Activated naive CD4-positive, alpha-beta T cell treated with anti-CD3 and anti-CD28 coated beads, Interleukin-2, amount 50 U/mL, for 72 hours (primary cell): ENCODE measurements at regions not wholly inside any gene's neighbourhood (a gene's known extent, or its start where the extent isn't known, plus 50 kb on each side); places are given as distances from the start of the nearest gene placed in this dataset.

Source experiments
- ATAC-seq, 2 donors: fragments of 150-1000 bp; cut with Tn5 transposase; 2 replicates each; pipeline ENCODE4 v1.10.0; 2021; ENCODE audit warnings: mild to moderate bottlenecking in 2 of 2, moderate library complexity in 2 of 2
- DNase-seq, 2 donors: peaks; one replicate each; pipeline ENCODE4 v3.0.0; 2021 to 2022; ENCODE audit warnings: low spot score in 2 of 2
- H3K27ac Mint-ChIP-seq, 2 donors: one replicate each; pipeline ENCODE4 v1.8.0; 2022; ENCODE audit warnings: mild to moderate bottlenecking in 2 of 2, mixed read lengths in 2 of 2
- H3K36me3 Mint-ChIP-seq, 2 donors: one replicate each; pipeline ENCODE4 v1.8.0; 2022; ENCODE audit warnings: mixed read lengths in 2 of 2
- H3K9me3 Mint-ChIP-seq, 2 donors: one replicate each; pipeline ENCODE4 v1.8.0; 2022; ENCODE audit warnings: mixed read lengths in 2 of 2

- DNase-seq (no peak), ATAC-seq (no peak)
- H3K9me3 Mint-ChIP-seq: peaks cover 0 to 4% of the 10 kb centered on the region in 2 donors
- no peak overlapping the region for H3K27ac Mint-ChIP-seq
- no peaks in the 10 kb centered on the region for H3K36me3 Mint-ChIP-seq
Observed at GRCh38 chr16:73616770-73617169, 568.8 kb upstream of the ZFHX3 start.

DNA sequence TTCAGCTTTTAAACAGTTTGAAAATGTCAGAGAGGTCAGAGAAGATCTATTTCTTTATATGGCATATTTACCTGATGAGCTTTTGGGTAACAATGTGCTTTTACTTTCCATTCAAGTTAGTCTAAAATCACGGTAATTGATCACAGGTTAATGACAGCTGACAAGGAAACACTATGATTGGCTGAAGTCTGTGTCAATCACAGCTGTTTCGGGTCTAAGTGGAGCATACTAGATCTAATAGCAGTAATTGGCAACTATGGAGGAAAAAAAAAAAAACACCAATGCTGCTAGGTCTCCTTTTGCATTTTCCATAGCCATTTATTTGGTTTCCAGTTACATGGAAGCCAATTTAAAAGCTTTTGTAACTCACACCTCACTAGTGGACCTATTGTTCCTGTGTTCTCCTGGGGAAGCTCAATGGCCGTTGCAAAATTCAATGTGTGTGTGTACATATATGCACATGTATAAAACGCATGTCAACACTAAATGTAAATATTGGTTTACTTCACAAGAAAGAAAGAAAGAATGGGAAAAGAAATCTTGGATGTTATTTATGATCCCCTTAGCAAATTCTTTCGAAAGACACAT lies 568.3 kb upstream of the ZFHX3 start:
- no peaks in the 10 kb centered on the region for H3K36me3 Mint-ChIP-seq
- no peak for ATAC-seq
- peaks cover 0 to 4% of the 10 kb centered on the region in 2 donors for H3K9me3 Mint-ChIP-seq
- DNase-seq: no peak
- no peak overlapping the region for H3K27ac Mint-ChIP-seq

DNA sequence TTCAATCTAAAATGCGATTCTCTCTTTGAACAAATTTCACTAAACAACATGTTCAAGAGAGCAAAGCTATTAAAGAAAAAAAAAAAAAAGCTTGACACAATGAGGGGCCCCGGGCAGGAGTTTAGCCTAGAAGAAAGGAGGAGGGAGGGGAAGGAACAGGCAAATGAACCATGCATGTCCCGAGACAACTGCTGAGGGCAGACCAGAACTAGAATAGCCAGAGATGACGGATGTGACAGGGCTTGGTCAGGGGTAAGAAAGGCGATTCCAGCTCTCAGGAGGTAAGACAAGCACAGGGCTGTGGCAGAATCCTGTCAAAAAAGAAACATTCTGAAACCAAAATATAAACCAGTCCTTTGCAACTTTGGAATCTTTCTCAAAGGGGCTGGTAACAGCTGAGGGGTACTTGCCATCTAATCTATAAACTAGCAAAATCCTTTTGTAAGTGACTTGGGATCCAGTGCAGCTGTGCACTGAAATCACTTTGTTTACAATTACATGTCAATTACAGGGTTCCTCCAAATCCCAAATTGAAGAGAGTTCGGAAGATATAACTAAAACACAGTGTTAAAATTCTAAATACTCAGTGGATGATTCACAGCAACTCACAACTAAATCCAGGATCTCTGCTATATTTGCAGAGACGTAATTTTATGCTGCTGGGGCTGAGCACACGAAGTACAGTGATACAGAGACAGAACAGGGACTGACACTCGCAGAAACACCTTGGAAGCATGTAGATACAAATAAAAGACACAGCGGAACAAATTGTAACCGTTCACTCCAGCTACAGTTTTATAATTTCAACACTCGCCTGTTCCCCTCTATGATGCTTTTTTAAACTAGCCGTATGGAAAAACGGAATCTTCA lies 567.4 kb upstream of the ZFHX3 start:
- no peak overlapping the region for H3K27ac Mint-ChIP-seq

DNA sequence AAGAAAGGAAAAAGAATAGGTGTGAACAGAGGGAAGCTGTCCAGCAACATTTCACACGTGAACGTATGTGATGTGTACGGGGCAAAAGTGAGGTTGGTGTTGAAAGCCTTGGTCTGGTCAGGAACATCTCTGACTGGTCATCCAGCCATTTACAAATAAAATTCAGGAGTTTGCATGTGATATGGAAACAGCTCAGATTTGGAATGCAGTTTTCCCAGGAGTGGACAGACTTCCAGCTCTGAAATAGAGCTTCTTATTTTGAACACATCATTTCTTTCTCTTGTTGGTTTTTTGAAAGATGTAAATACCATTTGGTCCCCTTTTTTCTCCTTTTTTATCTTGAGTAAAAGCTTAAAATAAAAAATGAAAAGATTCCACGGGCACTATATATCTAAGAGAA lies 566.2 kb upstream of the ZFHX3 start:
- DNase-seq (no peak), ATAC-seq (no peak)
- H3K36me3 Mint-ChIP-seq: peaks cover 0 to 4% of the 10 kb centered on the region in 2 donors
- H3K9me3 Mint-ChIP-seq: peaks cover 0 to 4% of the 10 kb centered on the region in 2 donors
- no peak overlapping the region for H3K27ac Mint-ChIP-seq

More for the DNA sequence above, 567.4 kb upstream of the ZFHX3 start:
- DNase-seq (no peak), ATAC-seq (no peak)
- H3K9me3 Mint-ChIP-seq: peaks cover 0 to 4% of the 10 kb centered on the region in 2 donors
- peaks cover 0 to 4% of the 10 kb centered on the region in 2 donors for H3K36me3 Mint-ChIP-seq

DNA sequence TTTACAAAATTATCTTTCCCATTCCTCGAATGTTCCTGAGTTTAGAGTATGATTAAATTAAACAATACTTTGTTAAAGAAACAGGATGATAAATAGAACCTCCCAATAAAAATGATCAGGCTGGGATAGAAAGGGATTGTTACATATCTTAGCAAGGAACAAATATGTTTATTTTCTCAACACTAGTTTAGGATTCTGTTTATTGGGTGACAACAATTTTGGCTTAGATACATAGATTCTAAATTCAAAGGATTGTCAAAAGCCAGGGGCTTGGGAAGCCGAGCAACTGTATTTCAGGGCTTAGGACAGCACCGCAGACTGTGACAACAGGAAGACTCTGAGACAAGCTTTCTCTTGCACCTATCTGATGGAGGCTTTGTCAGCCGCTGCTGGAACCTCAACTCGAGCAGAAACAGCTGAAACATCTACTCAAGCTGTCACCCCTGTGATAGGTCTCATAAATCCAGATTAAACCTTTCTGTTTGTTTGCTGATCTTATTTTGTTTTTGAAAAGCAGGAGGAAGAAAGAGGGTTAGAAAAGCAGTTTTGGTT lies 562.8 kb upstream of the ZFHX3 start:
- peaks cover 0 to 4% of the 10 kb centered on the region in 2 donors for H3K36me3 Mint-ChIP-seq
- DNase-seq: no peak
- H3K9me3 Mint-ChIP-seq: peaks cover 0 to 2% of the 10 kb centered on the region in 2 donors
- H3K27ac Mint-ChIP-seq: no peak overlapping the region
- no peak for ATAC-seq

GRCh38 chr16:73610160-73610559 lies 562.2 kb upstream of the ZFHX3 start:
- H3K27ac Mint-ChIP-seq: no peak overlapping the region
- ATAC-seq (no peak), DNase-seq (no peak)
- H3K9me3 Mint-ChIP-seq: no peaks in the 10 kb centered on the region
- H3K36me3 Mint-ChIP-seq: peaks cover 0 to 4% of the 10 kb centered on the region in 2 donors

DNA sequence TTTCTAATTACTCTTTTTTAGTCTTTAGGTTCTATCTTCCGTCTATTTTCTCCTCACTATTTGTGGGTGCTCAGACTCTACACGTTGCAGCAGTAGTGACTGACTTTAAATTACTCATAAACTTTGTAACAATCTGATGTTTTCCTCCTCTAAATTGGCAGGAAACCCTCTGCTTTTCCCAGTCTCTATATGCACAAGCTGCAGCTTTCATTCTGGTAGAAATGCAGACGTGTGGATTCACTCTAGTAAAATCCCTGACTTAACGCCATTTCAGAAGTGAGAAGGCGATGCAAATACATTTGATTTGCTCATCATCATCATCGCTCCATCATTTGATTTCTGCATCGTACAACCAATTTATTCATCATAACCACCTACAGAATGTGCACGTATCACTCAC lies 561.0 kb upstream of the ZFHX3 start:
- Mint-ChIP-seq H3K36me3 (peaks cover 0 to 4% of the 10 kb centered on the region in 2 donors), H3K9me3 (no peaks in the 10 kb centered on the region), H3K27ac (no peak overlapping the region)
- no peak for DNase-seq
- no peak for ATAC-seq

GRCh38 chr16:73605309-73605708 lies 557.4 kb upstream of the ZFHX3 start:
- Mint-ChIP-seq H3K36me3 (no peaks in the 10 kb centered on the region), H3K27ac (no peak overlapping the region), H3K9me3 (no peaks in the 10 kb centered on the region)
- DNase-seq: no peak
- no peak for ATAC-seq

DNA sequence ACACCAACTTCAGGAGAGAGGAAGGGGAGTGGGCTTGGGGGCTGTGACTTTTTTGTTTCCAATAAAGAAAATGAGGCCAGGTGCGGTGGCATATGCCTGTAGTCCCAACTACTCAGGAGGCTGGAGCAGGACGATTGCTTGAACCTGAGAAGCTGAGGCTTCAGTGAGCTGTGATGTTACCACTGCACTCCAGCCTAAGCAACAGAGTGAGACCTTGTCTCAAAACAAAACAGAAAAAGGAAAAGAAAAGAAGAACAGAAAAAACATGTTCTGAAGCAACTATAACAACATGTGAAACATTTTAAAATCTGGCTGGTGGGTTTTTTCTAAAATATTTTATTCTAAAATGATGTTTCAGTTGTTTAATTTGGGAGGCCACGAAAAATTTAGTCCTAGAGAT lies 554.0 kb upstream of the ZFHX3 start:
- no peaks in the 10 kb centered on the region for H3K36me3 Mint-ChIP-seq
- no peak for DNase-seq
- no peak for ATAC-seq

DNA sequence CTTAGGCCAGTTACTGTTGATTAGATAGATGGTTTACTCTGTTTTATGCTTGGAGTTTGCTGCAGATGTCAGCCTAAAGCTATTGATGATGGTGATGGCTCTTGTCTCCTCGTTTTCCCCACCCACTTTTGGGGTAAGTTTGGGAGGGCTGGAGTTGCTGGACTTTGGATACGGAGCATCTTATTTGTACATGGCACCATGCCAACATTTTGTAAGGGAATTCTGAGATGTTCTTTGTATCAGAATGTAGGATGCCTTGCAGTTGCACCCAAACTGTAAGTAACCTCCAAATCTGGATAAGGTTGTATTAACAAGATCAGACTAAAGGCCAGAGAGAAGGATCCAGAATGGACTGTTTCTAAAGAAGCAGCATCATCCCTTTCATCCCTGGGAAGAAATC lies 551.9 kb upstream of the ZFHX3 start:
- no peak for ATAC-seq
- H3K27ac Mint-ChIP-seq: no peak overlapping the region

More for the DNA sequence above, 554.0 kb upstream of the ZFHX3 start:
- no peaks in the 10 kb centered on the region for H3K9me3 Mint-ChIP-seq
- no peak overlapping the region for H3K27ac Mint-ChIP-seq

DNA sequence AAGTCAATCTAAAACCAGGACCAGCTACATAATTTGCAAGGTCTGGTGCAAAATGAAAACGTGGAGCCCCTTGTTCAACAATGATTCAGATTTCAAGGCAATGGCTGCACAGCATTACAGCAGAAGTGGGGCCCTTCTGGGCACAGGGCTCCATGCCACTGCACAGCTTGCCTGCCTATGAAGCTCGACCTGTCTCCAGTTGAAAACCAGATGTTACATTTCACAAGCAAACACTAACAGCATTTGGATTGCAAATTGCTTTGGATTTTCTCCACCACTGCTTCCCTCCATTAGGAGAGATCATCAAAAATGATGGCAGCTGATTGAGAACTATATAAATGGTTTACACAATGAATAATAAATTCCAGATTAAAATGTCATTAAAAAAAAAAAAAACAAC lies 551.4 kb upstream of the ZFHX3 start:
- Mint-ChIP-seq H3K36me3 (no peaks in the 10 kb centered on the region), H3K9me3 (no peaks in the 10 kb centered on the region), H3K27ac (no peak overlapping the region)
- DNase-seq (no peak), ATAC-seq (no peak)

More for the DNA sequence above, 551.9 kb upstream of the ZFHX3 start:
- no peak for DNase-seq
- Mint-ChIP-seq H3K9me3 (no peaks in the 10 kb centered on the region), H3K36me3 (no peaks in the 10 kb centered on the region)

DNA sequence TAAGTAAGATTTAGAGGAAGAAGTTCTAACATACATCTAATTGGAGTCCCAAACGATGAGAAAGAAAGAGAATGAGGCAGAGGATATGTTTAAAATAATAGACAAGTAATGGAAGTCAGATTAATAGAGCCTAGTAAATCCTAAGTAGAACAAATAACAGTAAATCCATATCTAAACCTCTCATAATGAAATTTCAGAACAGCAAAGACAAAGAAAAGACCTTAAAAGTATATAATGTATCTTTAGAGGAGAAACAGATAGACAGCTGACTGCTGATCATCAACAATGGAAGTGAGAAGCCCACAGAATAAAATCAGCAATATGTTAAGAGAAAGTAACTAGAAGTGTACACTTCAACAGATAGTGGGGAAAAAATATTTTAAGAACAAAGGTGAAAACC lies 536.2 kb upstream of the ZFHX3 start:
- H3K36me3 Mint-ChIP-seq: peaks cover 0 to 7% of the 10 kb centered on the region in 2 donors
- DNase-seq: no peak
- no peak overlapping the region for H3K27ac Mint-ChIP-seq
- no peak for ATAC-seq
- peaks cover 6 to 13% of the 10 kb centered on the region in 2 donors for H3K9me3 Mint-ChIP-seq

DNA sequence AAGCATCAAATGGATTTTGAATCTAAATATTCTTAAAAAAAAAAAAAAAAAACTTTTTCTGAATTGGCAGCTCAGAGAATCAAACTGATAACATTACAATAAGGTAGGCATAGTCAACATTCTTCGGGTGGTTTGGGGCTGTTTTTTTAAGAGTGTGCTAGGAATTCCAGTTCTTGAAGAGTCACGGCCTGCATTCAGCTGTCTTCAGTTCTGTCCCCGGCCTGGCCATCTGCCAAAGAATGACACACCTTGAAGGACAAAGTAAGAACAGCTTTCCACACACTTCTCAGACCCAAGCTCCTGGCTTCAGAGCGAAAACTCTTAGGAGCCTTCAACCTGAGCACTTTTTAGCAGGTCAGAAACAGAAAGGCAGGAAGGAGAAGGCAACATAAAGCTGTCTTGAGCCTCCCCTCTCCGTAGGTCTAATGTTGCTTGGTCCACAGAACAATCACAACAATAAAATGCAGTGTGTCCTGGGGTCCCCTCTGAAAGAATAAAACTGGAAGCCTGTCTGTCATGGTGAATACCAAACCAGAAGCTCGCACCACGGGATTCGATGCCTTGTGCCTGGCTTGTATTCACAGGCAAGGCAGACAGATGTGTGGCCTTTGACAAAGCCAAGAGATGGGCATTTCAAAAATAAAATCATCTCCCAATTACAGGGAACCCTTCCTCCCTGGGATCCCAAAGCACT lies 524.4 kb upstream of the ZFHX3 start:
- H3K9me3 Mint-ChIP-seq: peaks cover 0 to 3% of the 10 kb centered on the region in 2 donors
- H3K36me3 Mint-ChIP-seq: no peaks in the 10 kb centered on the region
- ATAC-seq: no peak
- no peak overlapping the region for H3K27ac Mint-ChIP-seq
- no peak for DNase-seq

GRCh38 chr16:73569266-73569980 lies 521.5 kb upstream of the ZFHX3 start:
- no peaks in the 10 kb centered on the region for H3K36me3 Mint-ChIP-seq
- peaks cover 0 to 3% of the 10 kb centered on the region in 2 donors for H3K9me3 Mint-ChIP-seq
- DNase-seq: no peak
- no peak overlapping the region for H3K27ac Mint-ChIP-seq
- no peak for ATAC-seq

- no peak overlapping the region for H3K27ac Mint-ChIP-seq
- no peak for ATAC-seq
- H3K36me3 Mint-ChIP-seq: no peaks in the 10 kb centered on the region
- no peak for DNase-seq
- peaks cover 0 to 3% of the 10 kb centered on the region in 2 donors for H3K9me3 Mint-ChIP-seq
Observed at GRCh38 chr16:73568769-73569168, 520.8 kb upstream of the ZFHX3 start.

GRCh38 chr16:73565925-73566324 lies 518.0 kb upstream of the ZFHX3 start:
- ATAC-seq (no peak), DNase-seq (no peak)
- Mint-ChIP-seq H3K9me3 (peaks cover 0 to 3% of the 10 kb centered on the region in 2 donors), H3K36me3 (no peaks in the 10 kb centered on the region), H3K27ac (no peak overlapping the region)
